GM23248 (cell line): ENCODE measurements at regions not wholly inside any gene's neighbourhood (a gene's known extent, or its start where the extent isn't known, plus 50 kb on each side); places are given as distances from the start of the nearest gene placed in this dataset.

Source experiments
- EZH2 ChIP-seq: fragments of 200-600 bp; sonication (generic); IDR thresholded peaks from 2 replicates; pipeline ENCODE4 v1.6.1; 2018; ENCODE audit warnings: antibody characterized with exemption, mild to moderate bottlenecking; ENCODE audit not compliant: insufficient read depth, poor library complexity, severe bottlenecking
- EZH2phosphoT487 ChIP-seq: fragments of 200-600 bp; sonication (generic); IDR thresholded peaks from 2 replicates; pipeline ENCODE4 v1.6.1; 2018; ENCODE audit warnings: antibody characterized with exemption, moderate library complexity, mild to moderate bottlenecking, low read depth; ENCODE audit not compliant: insufficient read depth

DNA sequence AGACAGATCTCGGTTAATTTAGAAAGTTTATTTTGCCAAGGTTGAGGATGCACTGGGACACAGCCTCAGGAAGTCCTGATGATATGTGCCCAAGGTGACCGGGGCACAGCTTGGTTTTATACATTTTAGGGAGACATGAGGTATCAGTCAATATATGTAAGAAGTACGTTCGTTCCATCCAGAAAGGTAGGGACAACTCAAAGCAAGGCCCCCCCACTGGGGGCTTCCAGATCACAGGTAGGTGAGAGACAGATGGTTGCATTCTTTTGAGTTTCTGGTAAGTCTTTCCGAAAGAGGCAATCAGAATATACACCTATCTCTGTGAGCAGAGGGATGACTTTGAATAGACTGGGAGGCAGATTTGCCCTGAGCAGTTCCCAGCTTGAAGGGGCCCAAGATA lies 60.4 kb upstream of the VTCN1 start:
- no peak for TF ChIP-seq EZH2
- no peak for TF ChIP-seq EZH2phosphoT487
